Stimulated activated CD8-positive, alpha-beta memory T cell treated with anti-CD3 and anti-CD28 coated beads, Interleukin-15, amount 100 ng/mL, for 4 hours (primary cell): ENCODE measurements at regions not wholly inside any gene's neighbourhood (a gene's known extent, or its start where the extent isn't known, plus 50 kb on each side); places are given as distances from the start of the nearest gene placed in this dataset.

Experiments used
- DNase-seq, 2 donors: peaks; one replicate each; pipeline ENCODE4 v3.0.0-alpha.2; 2020; ENCODE audit warnings: low read depth in 2 of 2

- no peak for DNase-seq
These were observed 169.0 kb upstream of the SDK2 start for GRCh38 chr17:73813201-73813600.

DNA sequence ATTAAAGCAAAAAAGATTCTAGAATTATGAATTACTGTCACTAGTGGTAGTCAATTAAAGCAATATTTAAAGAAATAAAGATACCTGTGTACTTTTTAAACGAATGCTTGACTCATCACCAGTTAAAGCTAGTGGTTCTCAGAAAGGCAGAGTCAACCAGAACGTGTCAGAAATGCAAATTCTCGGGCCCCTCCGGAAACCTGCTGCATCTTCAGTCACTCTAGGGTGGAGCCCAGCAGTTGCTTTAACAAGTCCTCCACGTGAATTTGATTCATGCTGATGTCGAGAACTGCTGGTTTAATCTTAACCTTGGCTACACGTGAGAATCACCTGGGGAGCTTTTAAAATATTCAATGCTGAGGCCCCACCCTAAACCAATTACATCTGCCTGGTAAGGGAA is 169.8 kb upstream of the SDK2 start:
- DNase-seq, result no peak

DNA sequence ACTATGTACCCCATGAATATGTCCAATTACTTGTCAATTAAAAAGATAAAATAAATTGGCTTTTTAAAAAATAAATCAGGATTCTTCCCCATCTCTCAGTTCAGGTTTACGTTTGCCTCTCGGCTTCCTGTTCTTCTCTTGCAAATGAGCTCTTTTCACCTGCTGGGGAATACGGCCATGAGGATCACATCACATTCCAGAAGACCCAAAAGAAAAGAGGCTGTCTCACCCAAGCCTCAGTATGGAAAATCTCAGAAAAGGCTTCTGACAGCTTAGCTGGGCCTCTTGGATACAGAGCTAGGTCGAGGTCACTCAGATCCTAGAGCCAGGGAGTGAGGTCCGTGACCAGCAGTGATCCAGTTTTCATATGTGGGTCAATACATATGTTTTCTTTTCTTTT is 171.2 kb upstream of the SDK2 start:
- DNase-seq, result no peak

DNA sequence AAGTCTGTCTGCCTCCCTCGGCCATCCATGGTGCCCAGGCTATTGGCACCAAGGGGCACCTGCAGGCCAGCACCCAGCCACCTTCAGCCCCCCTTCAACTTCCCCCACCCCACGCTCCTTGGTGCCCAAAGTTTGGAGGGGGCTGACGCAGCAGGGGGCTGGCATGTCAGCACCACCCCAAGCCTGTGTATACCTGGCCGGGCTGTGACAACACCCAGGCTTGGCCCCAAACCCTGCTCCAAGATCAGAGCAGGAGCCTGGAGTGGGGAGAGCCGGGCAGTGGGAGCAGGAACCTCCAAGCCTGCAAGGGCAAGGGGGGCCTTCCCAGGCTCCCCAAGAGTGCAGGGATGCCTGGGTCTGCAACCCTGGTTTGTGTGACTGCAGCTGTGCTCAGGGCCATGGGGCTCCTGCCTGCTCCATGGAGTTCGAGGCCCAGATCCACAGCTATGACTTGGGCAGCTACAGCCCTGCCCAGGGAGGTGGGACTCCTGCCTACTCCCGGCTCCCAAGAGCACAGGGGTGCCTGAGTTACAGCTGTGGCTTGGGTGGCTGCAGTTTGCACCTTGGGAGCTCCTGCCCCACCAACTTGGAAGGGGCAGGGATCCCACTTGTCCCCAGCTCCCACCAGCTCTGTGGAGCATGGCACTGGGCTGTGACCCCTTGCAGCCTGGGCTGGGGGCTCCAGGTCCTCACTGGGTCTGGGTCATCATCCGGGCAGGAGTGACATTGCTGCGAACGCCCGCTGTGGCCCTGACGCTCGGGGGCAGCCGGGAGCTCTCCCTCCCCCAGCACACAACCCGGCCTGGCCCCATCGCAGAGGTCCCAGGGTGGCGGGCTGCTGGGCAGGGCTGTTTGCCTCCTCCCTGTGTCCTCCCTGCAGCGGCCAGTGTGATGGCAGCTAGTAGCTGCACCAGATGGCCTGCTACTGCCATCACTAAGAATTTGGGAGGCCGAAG is 175.5 kb upstream of the SDK2 start:
- DNase-seq, result no peak

- DNase-seq, result no peak
These were observed 176.6 kb upstream of the SDK2 start for GRCh38 chr17:73820686-73821448.

GRCh38 chr17:73821665-73822064 is 177.4 kb upstream of the SDK2 start:
- no peak for DNase-seq

DNA sequence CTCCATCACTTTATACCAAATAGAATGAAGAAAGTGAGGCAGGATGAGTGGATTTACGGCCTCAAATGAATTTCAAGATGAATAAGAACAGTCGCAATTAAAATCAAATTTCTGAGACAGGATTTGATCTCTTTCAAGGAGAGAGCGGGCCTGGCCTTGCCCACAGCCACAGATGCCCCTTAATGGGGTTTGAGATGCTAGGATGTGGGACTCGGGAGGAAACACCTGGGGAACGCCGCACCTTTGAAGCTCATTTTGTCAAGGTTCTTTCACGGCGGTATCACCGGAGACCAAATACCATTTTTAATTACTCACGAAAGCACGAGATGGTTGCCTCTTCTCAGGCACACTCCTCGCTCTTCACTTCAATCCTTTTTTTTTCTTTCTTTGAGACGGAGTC is 178.1 kb upstream of the SDK2 start:
- DNase-seq, result no peak

- no peak for DNase-seq
These were observed 179.4 kb upstream of the SDK2 start for GRCh38 chr17:73823684-73824083.

DNA sequence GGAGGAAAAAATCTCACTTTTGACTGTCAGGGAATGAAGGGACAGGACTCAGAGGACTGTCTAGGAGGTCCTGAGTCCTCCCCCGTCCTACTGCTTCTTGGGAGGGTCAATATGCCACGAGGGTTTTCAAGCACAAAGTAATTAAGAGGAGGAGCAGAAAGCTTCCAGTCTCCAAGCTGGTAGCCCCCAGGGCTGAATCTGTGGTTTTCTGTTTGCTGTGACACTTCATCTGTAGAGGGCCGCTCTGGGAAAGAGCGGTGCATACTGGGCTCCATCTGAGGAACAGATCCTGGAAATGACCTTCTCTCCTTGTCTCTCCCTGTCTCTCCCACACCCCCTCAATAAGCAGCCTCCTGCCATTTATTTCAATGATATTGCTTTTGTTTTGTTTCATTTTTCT is 180.1 kb upstream of the SDK2 start:
- DNase-seq, result no peak

GRCh38 chr17:73826181-73826871 is 182.1 kb upstream of the SDK2 start:
- no peak for DNase-seq

- no peak for DNase-seq
These were observed 182.6 kb upstream of the SDK2 start for GRCh38 chr17:73826872-73827228.

DNA sequence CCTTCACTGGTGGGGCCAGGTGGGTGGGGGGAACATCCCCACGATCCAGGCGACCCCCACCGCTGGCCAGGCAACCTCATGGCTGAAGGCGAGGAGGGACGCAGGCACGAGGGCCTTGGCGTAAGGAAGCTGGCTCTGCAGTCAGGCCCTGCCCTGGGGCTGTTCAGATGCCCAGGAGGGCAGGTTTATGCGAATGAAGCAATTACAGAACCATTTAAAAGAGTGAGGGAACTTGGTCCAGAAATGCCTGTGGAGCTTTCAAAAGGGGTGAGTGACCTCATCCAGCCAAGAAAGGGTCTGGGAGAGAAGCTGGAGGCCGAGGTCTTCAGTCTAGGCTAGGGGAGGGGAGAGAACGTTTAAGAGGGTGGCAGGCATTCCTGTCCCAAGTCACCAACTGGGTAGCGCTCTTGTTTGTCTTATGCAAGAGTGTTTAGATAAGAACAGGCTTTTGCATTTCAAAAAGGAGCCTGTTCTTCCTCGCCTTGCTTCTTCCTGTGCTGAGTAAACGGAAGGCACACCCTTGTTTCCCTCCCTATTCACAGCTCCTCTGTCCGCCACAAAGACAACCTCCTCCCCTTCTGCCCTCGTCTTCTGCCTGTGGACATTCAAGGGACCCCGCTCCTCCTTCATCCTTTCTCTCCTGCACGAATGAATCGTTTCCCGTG is 183.5 kb upstream of the SDK2 start:
- no peak for DNase-seq

GRCh38 chr17:73829676-73830280 is 185.5 kb upstream of the SDK2 start:
- no peak for DNase-seq

DNA sequence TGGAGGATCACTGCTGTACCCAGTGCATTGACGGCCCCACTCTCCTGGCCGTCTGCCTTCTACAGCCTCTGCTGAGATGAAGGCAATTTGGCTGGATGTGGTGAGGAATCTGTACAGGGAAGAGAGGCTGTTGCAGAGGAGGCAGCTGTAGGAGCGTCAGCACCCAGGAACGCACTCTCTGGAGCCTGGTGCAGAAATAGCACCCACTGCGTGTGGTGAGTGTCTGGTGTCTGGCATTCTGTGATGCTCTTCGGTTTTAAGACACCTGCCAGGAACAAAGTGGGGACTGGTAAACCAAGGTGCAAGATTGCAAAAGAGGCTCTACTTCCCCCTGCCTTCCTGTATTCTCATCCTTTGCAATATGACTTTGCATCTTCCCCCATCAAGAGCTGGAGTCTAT is 187.5 kb upstream of the SDK2 start:
- DNase-seq, result no peak

GRCh38 chr17:73833775-73834488 is 189.7 kb upstream of the SDK2 start:
- DNase-seq, result no peak

DNA sequence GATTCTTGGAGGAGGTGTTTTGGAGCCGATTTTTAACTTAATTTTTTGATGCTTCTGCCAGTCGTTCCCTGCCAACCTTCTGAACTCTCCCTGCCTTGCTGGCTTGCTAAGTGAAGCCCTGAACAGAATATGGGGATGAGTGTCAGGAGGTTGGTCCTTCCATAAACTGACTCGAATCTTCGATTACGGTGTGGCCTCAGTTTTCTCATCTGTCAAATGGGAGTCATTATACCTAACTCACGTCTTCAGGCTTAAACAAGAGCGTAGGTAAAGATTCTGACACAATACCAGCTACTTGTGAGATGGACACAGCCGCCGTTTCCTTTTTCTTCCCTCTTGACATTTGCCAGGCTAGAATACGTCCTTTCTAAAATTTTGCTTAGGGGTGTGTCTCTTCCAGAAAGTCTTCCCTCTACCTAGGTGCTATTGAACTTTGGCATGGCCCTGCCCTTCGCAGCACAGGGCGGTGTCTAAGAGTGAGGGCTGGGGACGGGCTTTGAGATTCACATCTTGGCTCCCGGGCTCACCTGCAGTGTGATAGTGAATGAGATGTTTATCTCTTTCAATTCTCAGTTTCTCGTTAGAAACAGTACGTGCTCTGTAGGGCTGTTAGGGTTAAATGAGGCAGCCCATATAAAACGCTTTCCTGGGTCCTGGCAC is 190.6 kb upstream of the SDK2 start:
- DNase-seq, result no peak

DNA sequence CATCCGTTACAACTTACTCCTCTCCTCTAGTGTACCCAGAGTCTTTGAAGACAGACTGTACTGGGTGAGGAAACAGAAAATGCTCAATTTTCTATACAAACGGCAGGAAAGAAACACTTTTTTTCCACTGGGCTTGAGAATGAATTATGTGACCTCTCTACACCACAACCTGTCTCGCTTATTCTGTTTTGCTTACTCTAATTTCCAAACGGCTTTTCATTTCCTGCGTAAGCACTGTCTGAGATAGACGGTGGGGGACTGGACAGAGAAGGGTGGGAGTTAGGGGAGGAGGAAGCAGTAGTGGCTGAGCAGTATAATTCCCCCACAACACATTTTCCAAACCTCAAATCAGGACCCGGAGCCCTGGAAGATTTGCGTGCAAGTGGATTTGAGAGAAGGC is 191.4 kb upstream of the SDK2 start:
- no peak for DNase-seq

GRCh38 chr17:73838815-73839214 is 194.6 kb upstream of the SDK2 start:
- DNase-seq, result no peak

- DNase-seq, result no peak
These were observed 196.6 kb upstream of the SDK2 start for GRCh38 chr17:73840829-73841228.

DNA sequence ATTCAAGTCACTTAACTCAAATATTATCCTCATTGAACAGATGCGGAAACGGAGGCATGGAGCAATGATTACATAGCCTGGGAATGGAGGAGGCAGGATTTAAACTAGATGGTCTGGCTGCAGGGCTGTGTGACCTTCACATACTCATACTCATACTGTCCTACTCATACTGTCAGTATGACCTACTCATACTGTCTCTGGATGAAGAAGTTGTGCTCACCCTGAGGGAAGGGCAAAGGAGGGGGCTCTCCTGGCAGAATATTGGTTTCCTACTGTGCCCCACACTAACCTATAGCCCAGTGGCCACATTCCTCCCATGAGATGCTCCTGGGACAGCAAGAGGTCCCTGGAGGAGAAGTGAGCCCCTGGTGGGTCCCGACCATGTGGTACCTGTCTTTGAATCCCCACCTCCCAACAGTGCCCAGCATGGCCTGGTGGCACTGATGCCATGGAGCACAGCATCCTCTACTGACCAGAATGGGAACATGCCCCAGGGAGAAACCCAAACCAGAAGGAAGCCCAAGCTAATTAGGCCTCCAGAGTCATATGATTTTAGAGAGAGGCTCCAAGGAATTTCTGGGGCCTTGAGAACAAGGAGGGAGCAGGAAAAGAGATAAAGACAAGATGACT is 197.3 kb upstream of the SDK2 start:
- DNase-seq, result no peak
